EL (cell line): ENCODE measurements at regions not wholly inside any gene's neighbourhood (a gene's known extent, or its start where the extent isn't known, plus 50 kb on each side); places are given as distances from the start of the nearest gene placed in this dataset.

Experiments used
- DNase-seq: peaks from one replicate; pipeline ENCODE4 v3.0.0-alpha.2; 2016

- peak; percentile 13 for DNase-seq
These were observed 180.6 kb downstream of the IRS1 start for GRCh38 chr2:226618875-226619605.

GRCh38 chr2:226618544-226618874 lies 181.1 kb downstream of the IRS1 start:
- no peak for DNase-seq

- no peak for DNase-seq
These were observed 183.7 kb downstream of the IRS1 start for GRCh38 chr2:226615891-226616290.

- DNase-seq = peak; percentile 43
These were observed 187.7 kb downstream of the IRS1 start for GRCh38 chr2:226611944-226612318.

GRCh38 chr2:226611196-226611943 lies 188.2 kb downstream of the IRS1 start:
- peak; percentile 3 for DNase-seq

- peak; percentile 40 for DNase-seq
These were observed 190.3 kb downstream of the IRS1 start for GRCh38 chr2:226609366-226609765.

- DNase-seq = no peak
These were observed 191.2 kb downstream of the IRS1 start for GRCh38 chr2:226608451-226608850.

- no peak for DNase-seq
These were observed 192.2 kb downstream of the IRS1 start for GRCh38 chr2:226607379-226607778.

GRCh38 chr2:226605642-226606041 lies 194.0 kb downstream of the IRS1 start:
- no peak for DNase-seq

- DNase-seq = no peak
These were observed 196.0 kb downstream of the IRS1 start for GRCh38 chr2:226603606-226604005.

- DNase-seq = peak; percentile 51
These were observed 197.5 kb downstream of the IRS1 start for GRCh38 chr2:226601881-226602662.

GRCh38 chr2:226600802-226601201 lies 198.8 kb downstream of the IRS1 start:
- no peak for DNase-seq

GRCh38 chr2:226600184-226600583 lies 199.4 kb downstream of the IRS1 start:
- DNase-seq = peak; percentile 17

- DNase-seq = no peak
These were observed 210.6 kb downstream of the IRS1 start for GRCh38 chr2:226589043-226589442.

- DNase-seq = no peak
These were observed 214.5 kb downstream of the IRS1 start for GRCh38 chr2:226585130-226585561.

- no peak for DNase-seq
These were observed 215.0 kb downstream of the IRS1 start for GRCh38 chr2:226584518-226585055.

GRCh38 chr2:226583715-226584114 lies 215.9 kb downstream of the IRS1 start:
- peak; percentile 92 for DNase-seq

GRCh38 chr2:226581661-226582060 lies 218.0 kb downstream of the IRS1 start:
- DNase-seq = peak; percentile 37

GRCh38 chr2:226581004-226581403 lies 218.6 kb downstream of the IRS1 start:
- no peak for DNase-seq

GRCh38 chr2:226580403-226580802 lies 219.2 kb downstream of the IRS1 start:
- DNase-seq = no peak

- peak; percentile 40 for DNase-seq
These were observed 220.1 kb downstream of the IRS1 start for GRCh38 chr2:226579519-226579918.

- peak; percentile 73 for DNase-seq
These were observed 220.7 kb downstream of the IRS1 start for GRCh38 chr2:226578879-226579278.

- DNase-seq = no peak
These were observed 221.2 kb downstream of the IRS1 start for GRCh38 chr2:226578373-226578772.
